ENCODE measurements at regions not wholly inside any gene's neighbourhood (a gene's known extent, or its start where the extent isn't known, plus 50 kb on each side); places are given as distances from the start of the nearest gene placed in this dataset.

GRCh38 chr2:41142478-41142877, 690.6 kb upstream of the SLC8A1 start:
- WGBS, 2 donors = 24 to 47% methylated on average over 1 of the region's 1 CpG
- Histone ChIP-seq H3K36me3 (no peaks in the 10 kb centered on the region), H3K27me3 (no peaks in the 10 kb centered on the region), H3K4me1 (no peaks in the 10 kb centered on the region), H3K9me3 (no peaks in the 10 kb centered on the region), H3K27ac (no peak overlapping the region), H3K4me3 (no peak overlapping the region)
- intact Hi-C loops (cut with DNase I) = no loop called here
- no peak for DNase-seq
- TF ChIP-seq CTCF (IDR thresholded peaks at IDR 0.05) = no peak
- no peak for TF ChIP-seq POLR2A (IDR thresholded peaks at IDR 0.05)

GRCh38 chr2:41145066-41145465, 693.2 kb upstream of the SLC8A1 start:
- Histone ChIP-seq H3K27me3 (no peaks in the 10 kb centered on the region), H3K36me3 (no peaks in the 10 kb centered on the region), H3K4me1 (no peaks in the 10 kb centered on the region), H3K9me3 (no peaks in the 10 kb centered on the region), H3K4me3 (no peak overlapping the region), H3K27ac (no peak overlapping the region)
- no peak for DNase-seq
- TF ChIP-seq POLR2A (IDR thresholded peaks at IDR 0.05) = no peak
- no peak for TF ChIP-seq CTCF (IDR thresholded peaks at IDR 0.05)
- intact Hi-C loops (cut with DNase I) = no loop called here
- WGBS, 2 donors = 79 to 100% methylated on average over 1 of the region's 1 CpG

GRCh38 chr2:41149054-41149453, 697.2 kb upstream of the SLC8A1 start:
- Histone ChIP-seq H3K27ac (no peak overlapping the region), H3K9me3 (no peaks in the 10 kb centered on the region), H3K27me3 (no peaks in the 10 kb centered on the region), H3K36me3 (no peaks in the 10 kb centered on the region), H3K4me1 (no peaks in the 10 kb centered on the region), H3K4me3 (no peak overlapping the region)
- 31 to 44% methylated on average over 1 of the region's 1 CpG for WGBS, 2 donors
- no peak for TF ChIP-seq CTCF (IDR thresholded peaks at IDR 0.05)
- no peak for TF ChIP-seq POLR2A (IDR thresholded peaks at IDR 0.05)
- intact Hi-C loops (cut with DNase I) = no loop called here
- no peak for DNase-seq

GRCh38 chr2:41151746-41152145, 699.9 kb upstream of the SLC8A1 start:
- WGBS, 2 donors = 78 to 81% methylated on average over 4 of the region's 4 CpGs
- Histone ChIP-seq H3K27ac (no peak overlapping the region), H3K27me3 (no peaks in the 10 kb centered on the region), H3K4me3 (no peak overlapping the region), H3K4me1 (no peaks in the 10 kb centered on the region), H3K36me3 (no peaks in the 10 kb centered on the region), H3K9me3 (no peaks in the 10 kb centered on the region)
- intact Hi-C loops (cut with DNase I) = no loop called here
- no peak for TF ChIP-seq POLR2A (IDR thresholded peaks at IDR 0.05)
- TF ChIP-seq CTCF (IDR thresholded peaks at IDR 0.05) = no peak
- no peak for DNase-seq

GRCh38 chr2:41152318-41152717, 700.4 kb upstream of the SLC8A1 start:
- H3K9me3 ChIP-seq = no peaks in the 10 kb centered on the region
- H3K27me3 ChIP-seq = no peaks in the 10 kb centered on the region
- intact Hi-C loops (cut with DNase I) = no loop called here
- no peak for DNase-seq
- no peaks in the 10 kb centered on the region for H3K36me3 ChIP-seq
- no peaks in the 10 kb centered on the region for H3K4me1 ChIP-seq
- no peak overlapping the region for H3K27ac ChIP-seq
- TF ChIP-seq POLR2A (IDR thresholded peaks at IDR 0.05) = no peak
- TF ChIP-seq CTCF (IDR thresholded peaks at IDR 0.05) = no peak
- H3K4me3 ChIP-seq = no peak overlapping the region

All from esophagus squamous epithelium (tissue), 5 donors.